HG03066 (cell line): ENCODE measurements at regions not wholly inside any gene's neighbourhood (a gene's known extent, or its start where the extent isn't known, plus 50 kb on each side); places are given as distances from the start of the nearest gene placed in this dataset.
"Not testable (repeated sequence)": the region's sequence is repeated elsewhere in the genome, so short reads cannot be mapped to it uniquely, and the experiment has no call there.

ENCODE experiments used
- ATAC-seq: cut with Tn5 transposase; IDR thresholded peaks from one replicate; pipeline ENCODE4 v1.9.1; 2021; ENCODE audit warnings: low read depth; ENCODE audit not compliant: unreplicated experiment

DNA sequence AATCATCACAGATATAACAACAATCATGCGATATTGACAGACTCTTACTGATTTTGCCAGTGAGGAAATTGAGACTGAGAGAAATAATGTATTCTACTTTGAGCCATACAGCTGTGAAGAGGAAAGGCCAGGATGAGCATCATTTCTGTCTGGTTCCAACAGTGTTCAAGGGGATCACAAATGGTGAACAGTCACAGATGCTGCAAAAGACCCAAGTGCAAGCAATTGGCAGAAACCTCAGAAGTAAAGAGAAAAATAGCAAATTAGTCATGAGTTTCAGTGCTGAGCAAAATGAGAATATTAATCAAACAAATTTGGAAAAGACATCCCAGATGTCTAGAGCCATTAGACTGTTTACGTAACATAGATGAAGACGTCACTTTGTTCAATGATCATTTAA, 114.1 kb downstream of the RAB38 start:
- no peak for ATAC-seq

DNA sequence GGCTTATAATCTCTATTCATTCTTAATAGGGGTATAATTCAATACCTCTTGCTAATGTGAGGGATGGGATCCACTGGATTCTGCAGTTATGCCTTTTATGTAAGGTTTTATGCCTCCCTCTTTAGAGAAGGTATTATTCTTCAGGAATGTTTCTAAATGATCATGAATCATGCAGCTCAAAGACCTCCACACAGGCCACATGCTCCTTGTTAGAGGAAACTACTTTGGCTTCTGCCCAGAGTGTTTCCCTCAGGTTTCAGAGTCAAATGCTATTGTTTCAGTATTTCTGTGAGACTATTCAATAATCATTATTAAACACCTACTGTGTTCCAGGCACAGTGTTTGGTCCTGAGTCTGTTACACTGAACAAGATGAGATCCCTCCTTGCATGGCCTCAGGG, 115.9 kb downstream of the RAB38 start:
- ATAC-seq, result no peak

DNA sequence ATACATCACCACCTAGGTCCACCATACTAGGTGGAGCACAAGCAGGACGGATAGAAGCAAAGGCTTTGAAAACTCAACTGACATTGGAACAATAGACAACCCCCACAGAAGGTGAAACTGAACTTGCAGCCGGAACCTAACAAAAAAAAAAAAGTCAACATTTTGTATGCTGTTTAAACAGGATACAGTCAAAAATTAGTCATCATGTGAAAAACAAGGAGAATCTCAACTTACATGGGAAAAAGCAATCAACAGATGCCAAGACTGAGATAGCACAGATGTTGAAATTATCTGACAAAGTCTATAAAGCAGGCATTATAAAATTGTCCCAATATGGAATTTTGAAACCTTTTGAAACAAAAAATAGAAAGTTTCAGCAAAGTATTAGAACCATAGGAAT, 123.8 kb downstream of the RAB38 start:
- no peak for ATAC-seq

DNA sequence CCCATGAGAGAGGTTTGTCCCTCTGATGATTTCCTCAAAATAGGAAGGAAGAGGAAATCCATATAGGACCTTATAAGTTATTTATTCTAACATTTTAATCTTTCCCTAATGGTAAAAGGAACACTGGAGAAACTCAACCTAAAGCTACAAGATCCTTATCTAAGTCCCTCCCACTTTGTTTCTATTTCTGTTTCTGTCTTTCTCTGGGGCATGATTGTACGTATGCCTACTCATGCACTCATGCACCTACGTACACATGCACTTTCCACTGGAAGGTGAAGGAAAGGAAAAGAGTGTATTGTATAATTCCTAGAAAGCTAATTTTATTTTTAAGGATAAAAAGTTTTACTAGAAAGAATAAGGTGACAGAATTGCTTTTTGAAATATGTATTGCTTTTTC, 125.0 kb downstream of the RAB38 start:
- ATAC-seq, result no peak

DNA sequence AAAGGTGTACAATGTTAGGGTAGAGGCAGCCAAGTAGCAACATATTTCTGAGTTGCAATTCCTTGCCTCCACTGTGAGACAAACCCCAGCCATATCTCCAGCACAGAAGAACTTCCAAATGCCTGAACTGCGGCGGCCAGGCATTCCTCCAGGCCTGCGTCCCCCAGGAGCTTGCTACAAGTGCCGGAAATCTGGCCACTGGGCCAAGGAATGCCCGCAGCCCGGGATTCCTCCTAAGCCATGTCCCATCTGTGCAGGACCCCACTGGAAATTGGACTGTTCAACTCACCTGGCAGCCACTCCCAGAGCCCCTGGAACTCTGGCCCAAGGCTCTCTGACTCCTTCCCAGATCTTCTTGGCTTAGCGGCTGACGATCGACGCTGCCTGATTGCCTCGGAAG, 130.0 kb downstream of the RAB38 start:
- not testable (repeated sequence) for ATAC-seq

DNA sequence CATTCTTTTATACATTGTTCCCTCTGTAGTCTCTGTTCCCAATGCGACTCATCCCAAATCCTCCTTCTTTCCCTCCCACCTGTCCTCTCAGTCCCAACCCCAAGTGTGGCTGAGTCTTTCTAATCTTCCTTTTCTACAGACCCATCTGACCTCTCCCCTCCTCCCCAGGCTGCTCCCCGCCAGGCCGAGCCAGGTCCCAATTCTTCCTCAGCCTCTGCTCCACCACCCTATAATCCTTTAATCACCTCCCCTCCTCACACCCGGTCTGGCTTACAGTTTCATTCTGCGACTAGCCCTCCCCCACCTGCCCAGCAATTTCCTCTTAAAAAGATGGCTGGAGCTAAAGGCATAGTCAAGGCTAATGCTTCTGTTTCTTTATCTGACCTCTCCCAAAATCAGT, 130.6 kb downstream of the RAB38 start:
- ATAC-seq, result not testable (repeated sequence)

DNA sequence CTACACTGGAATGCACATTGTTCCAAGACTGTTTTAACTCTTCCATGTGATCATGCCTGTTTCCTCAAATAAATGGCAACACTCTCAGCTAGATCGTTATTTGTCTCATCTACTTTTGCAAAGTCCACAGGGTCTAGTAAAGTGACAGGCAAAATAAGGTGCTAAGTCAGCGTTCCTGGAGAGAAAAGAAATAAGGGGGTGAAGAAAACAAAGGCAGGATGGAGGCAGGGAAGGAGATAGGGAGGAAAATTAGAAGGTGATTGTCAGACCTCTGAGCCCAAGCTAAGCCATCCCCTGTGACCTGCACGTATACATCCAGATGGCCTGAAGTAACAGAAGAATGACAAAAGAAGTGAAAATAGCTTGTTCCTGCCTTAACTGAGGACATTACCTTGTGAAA, 132.1 kb downstream of the RAB38 start:
- no peak for ATAC-seq

DNA sequence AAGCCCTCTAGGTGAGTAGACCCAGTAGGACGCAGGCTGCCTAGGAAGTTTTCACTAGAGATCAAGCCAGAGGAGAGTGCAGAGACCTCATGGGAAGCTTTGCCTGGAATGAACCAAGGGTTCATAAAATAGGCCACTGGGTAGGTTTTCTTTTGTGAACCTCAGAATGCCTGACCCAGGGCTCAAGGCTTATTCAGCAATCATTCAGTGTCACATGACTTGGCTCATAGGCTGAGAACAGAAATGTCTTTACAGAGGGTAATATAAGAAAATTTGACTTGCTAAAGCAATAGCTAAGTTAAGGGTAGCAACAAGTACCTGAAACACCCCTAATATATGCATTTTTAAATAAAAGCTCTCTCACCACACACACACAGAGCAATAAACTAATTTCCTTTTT, 132.6 kb downstream of the RAB38 start:
- ATAC-seq, result no peak

DNA sequence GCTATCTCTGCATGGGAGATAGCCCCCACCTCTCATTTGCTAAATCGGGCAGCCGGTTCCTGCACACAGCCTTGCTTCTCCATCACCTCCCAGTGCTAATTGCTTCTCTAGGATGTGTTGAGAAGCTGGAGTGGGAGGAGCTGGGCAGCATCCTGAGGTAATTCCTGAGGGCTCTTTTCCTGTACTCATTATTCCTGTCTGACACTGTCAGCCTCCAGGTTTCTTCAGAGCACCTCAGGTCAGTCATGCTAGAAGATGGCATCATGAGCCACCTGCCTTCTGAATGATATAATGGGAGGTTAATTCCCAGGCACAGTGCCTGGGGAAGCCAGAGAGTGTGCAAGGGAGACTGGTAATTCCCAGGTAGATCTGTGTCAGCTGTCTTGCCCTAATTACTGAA, 133.0 kb downstream of the RAB38 start:
- ATAC-seq, result no peak

DNA sequence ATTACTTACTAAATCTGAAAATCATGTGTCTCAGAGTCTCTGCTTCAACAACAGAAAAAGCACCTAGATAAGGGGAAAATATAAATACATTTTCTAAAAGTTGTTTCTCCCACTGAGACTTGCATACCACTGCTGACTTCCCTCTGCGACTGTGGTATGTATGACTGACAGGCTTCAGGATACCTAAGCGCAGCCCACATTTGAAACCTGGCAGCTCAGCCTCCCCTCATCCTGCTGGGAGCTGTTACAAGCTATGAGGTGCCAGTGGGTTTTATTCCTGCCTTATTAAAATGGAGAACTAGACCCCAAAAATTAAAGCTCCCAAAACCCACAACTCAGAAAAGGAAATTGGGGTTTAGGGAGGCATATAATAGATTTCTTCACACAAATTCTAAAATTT, 133.6 kb downstream of the RAB38 start:
- ATAC-seq, result no peak

DNA sequence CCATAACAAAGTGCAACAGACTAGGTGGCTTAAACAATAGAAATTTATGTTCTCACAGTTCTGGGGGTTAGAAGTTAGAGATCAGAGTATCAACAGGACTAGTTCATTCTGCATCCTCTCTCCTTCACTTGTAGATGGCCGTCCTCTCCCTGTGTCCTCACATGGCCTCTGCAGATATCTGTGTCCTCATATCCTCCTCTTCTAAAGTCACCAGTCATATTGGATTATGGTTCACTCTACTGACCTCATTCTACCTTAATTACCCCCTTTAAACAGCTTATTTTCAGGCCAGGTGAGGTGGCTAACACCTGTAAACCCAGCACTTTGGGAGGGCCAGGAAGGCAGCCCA, 135.1 kb downstream of the RAB38 start:
- ATAC-seq, result no peak

DNA sequence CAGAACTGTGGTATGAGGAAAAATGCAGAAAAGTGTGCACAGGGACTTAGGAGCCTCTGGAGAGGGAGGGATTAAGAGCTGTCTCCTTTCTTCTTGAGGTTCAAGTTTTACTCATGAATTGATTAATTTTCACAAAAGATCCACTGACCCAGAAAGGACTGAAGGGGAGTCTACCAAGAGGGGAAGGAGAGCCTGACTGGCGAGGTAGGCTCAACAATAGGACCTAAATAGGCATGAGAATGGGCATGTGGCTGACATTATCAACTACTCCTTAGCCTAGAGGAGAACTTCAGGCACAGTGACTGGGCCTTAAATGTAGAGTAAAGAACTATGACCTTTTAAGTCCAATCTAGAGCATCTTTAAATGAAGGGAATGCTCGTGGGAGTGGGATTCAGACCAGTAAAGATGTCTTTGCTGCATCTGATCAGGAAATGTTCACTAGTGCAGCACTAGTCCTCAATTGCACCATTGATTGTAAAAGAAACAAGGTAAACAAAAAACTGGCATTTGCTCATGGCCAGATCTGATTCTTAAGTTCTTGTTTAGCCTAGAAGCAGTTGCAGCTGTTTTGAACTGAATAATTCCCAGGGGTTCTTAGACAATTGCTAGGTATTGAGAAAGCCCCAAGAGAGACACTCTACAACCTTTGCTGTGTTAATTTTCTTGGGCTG, 135.6 kb downstream of the RAB38 start:
- no peak for ATAC-seq

DNA sequence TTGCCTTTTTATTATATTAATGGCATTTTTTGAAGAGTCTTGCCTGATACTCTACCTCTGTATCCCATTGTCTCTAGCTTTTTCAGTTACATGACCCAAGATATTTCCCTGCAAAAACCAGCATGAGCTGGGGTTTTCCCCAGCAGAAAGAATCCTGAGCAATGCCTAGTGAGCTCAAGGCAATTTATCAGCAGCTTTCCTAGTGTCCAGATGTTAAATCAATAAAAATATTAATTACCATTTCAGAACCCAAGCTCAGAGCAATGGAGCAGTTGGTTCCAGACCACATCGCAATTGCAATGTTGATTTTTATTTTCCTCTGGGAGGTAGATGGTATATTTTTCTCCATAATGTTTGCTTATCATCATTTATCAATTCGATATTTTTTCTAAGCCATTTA, 137.2 kb downstream of the RAB38 start:
- no peak for ATAC-seq

DNA sequence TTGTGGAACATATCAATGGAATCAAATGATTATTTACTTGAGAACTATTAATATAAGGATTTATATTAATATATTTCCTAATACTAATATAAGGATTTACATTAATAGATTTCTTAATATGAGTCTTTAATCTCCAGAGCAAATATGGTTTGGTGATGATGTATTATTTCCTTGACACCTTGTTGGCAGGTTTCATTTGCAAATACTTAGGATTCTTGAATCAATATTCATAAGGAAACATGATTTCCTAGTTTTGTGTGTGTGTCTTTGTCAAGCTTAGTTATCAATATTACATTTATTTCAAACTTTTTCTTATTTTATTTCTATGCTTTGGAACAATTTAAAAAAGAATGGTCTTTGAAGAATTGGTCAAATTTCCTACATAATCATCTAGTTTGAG, 138.5 kb downstream of the RAB38 start:
- ATAC-seq, result no peak

DNA sequence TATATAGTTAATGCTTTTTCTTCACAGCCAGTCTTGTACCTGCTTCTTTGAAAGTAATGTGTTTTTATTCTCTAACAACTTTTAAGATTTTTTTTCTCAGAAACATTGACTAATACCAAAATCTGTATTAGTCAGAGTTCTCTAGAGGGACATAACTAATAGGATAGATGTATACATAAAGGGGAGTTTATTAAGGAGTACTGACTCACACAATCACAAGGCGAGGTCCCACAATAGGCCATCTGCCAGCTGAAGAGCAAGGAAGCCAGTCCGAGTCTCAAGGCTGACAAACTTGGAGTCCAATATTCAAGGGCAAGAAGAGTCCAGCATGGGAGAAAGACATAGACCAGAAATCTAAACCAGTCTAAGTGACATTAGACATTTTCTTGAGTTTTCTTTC, 140.0 kb downstream of the RAB38 start:
- no peak for ATAC-seq

DNA sequence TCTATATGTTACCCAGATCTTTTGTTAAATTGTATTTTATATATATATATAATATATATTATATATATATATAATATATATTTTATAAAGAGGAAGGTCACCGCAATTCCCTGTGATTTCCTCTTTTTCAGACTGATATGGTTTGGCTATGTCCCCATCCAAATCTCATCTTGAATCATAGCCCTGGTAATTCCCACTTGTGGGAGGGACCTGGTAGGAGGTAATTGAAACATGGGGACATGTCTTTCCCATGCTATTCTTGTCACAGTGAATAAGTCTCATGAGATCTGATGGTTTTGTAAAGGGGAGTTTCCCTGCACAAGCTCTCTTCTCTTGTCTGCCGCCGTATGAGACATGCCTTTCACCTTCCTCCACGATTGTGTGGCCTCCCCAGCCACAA, 157.6 kb downstream of the RAB38 start:
- ATAC-seq, result no peak

DNA sequence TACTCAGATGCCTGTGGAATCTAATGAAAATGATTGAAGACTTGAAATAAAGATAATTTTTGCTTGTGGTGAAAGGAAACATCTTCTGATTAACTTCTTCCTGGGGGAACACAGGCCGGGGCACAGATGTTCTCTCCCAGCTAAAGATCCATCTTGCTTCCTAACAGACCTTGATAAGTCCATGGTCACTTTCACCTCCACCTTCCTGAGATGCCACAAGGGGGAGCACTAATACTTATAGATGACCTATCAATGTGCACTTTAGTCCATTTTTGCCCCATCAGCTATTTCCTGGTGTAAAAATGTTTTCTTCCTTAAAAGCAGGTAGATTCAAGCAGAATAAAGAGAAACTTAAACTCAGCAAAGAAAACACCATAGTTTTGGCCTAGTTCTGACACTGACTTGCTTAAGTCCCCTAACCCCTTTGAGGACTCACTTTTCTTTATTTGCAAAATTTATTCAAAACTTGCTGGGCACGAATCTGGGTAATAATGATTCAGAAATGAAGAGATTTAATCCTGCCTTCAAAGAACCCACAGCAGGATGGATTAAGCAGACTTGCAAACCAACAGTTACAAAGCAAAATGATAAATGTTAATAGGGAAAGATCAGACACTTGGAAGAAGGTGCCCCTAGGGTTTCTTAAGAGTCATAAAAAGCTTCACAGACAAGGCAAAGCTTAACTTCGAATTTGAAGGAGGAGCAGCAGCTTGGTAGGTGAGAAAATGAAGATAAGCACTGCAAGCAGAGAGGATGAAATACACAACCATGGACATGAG, 158.7 kb downstream of the RAB38 start:
- ATAC-seq, result peak; percentile 85

DNA sequence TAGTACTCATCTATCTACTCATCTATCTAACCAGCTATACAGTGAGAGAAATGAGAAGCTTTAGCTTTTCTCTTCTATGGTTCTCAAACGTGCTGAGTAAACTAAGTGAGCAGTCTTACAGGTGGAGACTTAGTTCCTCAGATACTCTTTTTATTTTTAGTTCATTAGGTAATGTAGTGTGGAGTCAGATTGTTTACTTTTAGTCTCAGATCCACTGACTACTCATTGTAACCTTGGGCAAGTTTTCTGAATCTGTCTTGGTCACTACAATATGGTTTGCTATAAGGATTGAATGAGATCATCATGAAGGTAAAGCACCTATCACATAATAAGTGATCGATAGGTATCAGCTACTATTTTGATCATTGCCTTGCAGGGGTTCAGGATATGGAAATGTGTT, 160.1 kb downstream of the RAB38 start:
- ATAC-seq, result no peak

DNA sequence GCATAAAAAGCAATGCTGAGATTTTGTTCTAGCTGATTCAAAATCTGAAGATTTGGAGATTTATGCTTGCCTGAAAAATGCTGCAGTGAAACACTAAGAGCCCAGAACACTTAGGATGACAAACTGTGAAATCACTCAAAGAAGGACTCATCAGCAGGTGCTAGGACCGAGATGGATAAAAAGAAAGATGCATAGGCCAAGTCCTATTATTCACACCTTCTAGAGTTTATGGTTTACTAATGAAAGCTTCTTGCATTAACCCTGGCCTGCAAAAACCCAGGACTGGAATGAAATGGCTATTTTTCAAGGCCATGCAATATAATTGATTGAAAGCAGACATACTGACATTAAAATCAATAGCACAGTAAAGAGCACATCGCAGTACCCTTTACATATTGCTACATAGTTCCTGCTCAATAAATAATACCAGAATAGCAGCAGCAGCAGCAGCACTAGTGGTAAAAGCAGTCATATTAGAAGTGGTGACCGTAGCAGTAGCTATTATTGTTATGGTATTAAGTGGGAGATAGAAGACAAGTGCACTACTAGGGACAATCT, 161.7 kb downstream of the RAB38 start:
- ATAC-seq, result no peak

DNA sequence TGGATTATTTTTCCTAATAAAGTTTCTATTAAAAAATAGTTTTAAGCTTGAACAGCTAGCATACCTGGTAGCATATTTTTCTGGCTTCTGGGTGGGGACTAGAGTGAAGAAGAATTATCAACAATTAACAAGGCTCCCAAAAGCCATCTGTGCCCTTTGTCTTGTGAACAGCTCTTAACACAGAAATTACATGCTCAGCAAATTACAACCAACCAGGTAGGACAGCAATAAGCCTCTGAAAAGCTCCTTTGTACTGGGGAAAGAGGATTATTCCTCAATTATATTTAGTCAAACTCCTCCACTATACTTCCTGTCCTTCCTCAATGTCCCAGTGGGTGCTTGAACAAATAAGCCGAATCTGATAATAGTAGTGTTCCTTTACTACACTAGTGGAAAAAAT, 162.8 kb downstream of the RAB38 start:
- no peak for ATAC-seq

DNA sequence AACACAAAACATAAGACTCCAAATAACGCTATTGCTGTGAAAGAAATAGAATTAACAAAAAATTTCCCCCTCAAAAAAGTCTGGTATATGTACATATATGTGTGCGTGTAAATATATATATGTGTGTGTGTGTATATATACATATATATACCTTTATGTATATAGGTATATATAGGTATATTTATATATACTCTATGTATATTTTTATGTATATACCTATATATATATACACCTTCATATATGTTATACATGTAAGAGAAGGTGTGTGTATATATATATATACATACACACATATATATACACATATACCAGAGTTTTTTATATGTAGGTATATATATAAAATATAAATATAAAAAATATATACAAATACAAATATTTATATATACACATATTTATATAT, 199.2 kb downstream of the RAB38 start:
- no peak for ATAC-seq

DNA sequence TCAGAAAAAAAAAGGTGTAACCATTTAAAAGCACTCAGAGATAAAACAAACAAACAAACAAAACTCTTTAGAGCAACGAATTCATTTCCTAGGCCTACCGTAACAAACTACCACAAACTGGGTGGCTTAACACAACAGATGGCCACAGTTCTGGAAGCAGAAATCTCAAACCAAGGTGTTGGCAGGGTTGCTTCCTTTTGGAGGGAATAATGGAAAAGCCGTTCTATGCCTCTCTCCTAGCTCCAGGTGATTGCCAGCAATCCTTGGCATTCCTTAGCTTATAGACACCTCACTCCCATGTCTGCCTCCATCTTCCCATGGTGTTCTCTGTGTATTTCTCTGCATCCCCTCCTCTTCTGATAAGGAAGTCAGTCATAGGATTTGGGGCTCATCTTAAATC, 200.4 kb downstream of the RAB38 start:
- no peak for ATAC-seq
